K562 (cell line): ENCODE measurements at regions not wholly inside any gene's neighbourhood (a gene's known extent, or its start where the extent isn't known, plus 50 kb on each side); places are given as distances from the start of the nearest gene placed in this dataset.

ENCODE experiments used
- ATAC-seq: fragments of 200-7000 bp; cut with Tn5 transposase; 3 replicates; pipeline ENCODE4 v1.9.1; 2020; ENCODE audit warnings: moderate library complexity
- BruUV-seq: library from RNA; stranded (reverse); fragments of 400-500 nt; replicated peaks from 2 replicates; lab custom pipeline; 2021; lab: Mats Ljungman, UMichigan
- CTCF ChIA-PET: fragments of 300-600 bp; formaldehyde crosslinking; extraction: SDS; loops from one replicate; lab custom pipeline; 2021; ENCODE audit warnings: low intra/inter-chr PET ratio; lab: Yijun Ruan, JAX
- POLR2A ChIA-PET: fragments of 300-600, 350-650 bp; sonication (Branson Sonifier 250); formaldehyde crosslinking; extraction: SDS; loops from one replicate; lab custom pipeline; 2021; ENCODE audit warnings: antibody characterized with exemption, inconsistent platforms; lab: Yijun Ruan, JAX
- DNase-seq, 4 experiments: peaks; one replicate each; pipeline versions ENCODE4 v3.0.0 to v3.0.0-alpha.2; 2011 to 2018; ENCODE audit warnings: low spot score in 3 of 4, mixed read lengths in 3 of 4; ENCODE audit errors: extremely low read depth in 1 of 4
- FAIRE-seq: peaks from 2 replicates; lab custom pipeline; 2011; peaks lifted over from hg19 to GRCh38; lab: Jason Lieb, UNC
- H2AFZ ChIP-seq: 2 replicates; pipeline ENCODE4 v1.6.0; 2011; ENCODE audit warnings: low read depth, low read length, control low read depth, inconsistent platforms
- H3K27ac ChIP-seq: fragments of 200-600 bp; 3 replicates; pipeline ENCODE4 v1.8.0; 2011; ENCODE audit warnings: low read depth, mild to moderate bottlenecking, control low read depth, inconsistent platforms, low read length, moderate library complexity, mixed read lengths; ENCODE audit errors: extremely low read depth
- H3K27me3 ChIP-seq, 2 experiments: fragments of 300-600 bp in 1 of 2; 2 replicates in 1 of 2; 3 replicates in 1 of 2; pipeline versions ENCODE4 v1.6.0 to v1.8.0; 2011; ENCODE audit warnings: inconsistent platforms in 2 of 2, low read length in 2 of 2, mild to moderate bottlenecking in 1 of 2, mixed read lengths in 1 of 2, moderate library complexity in 1 of 2; ENCODE audit not compliant: control insufficient read depth in 2 of 2, insufficient read depth in 2 of 2
- H3K36me3 ChIP-seq: fragments of 300-600 bp; 3 replicates; pipeline ENCODE4 v1.8.0; 2011; ENCODE audit warnings: mild to moderate bottlenecking, low read length, inconsistent platforms; ENCODE audit not compliant: control insufficient read depth, insufficient read depth
- H3K4me1 ChIP-seq, 2 experiments: fragments of 200-600 bp in 1 of 2; replicated peaks in 1 of 2; 2 replicates in 1 of 2; 3 replicates in 1 of 2; pipeline versions ENCODE4 v1.5.1 to v1.8.0; 2011; ENCODE audit warnings: inconsistent platforms in 2 of 2, low read length in 2 of 2, mild to moderate bottlenecking in 1 of 2, mixed read lengths in 1 of 2, moderate library complexity in 1 of 2; ENCODE audit not compliant: control insufficient read depth in 2 of 2, insufficient read depth in 2 of 2
- H3K4me2 ChIP-seq: 2 replicates; pipeline ENCODE4 v1.6.1; 2011; ENCODE audit warnings: low read length, control low read depth, inconsistent platforms, mixed read lengths; ENCODE audit not compliant: insufficient read depth
- H3K4me3 ChIP-seq: fragments of 200-600 bp; sonication (generic), shearing (Covaris generic); 2 replicates; pipeline ENCODE4 v1.5.1; 2016; ENCODE audit warnings: control low read depth, inconsistent platforms
- H3K79me2 ChIP-seq: fragments of 200-600 bp; 3 replicates; pipeline ENCODE4 v1.8.0; 2011; ENCODE audit warnings: low read length, inconsistent platforms; ENCODE audit not compliant: control insufficient read depth, insufficient read depth
- H3K9ac ChIP-seq, 2 experiments: 2 replicates each; pipeline versions ENCODE4 v1.6.0 to v1.6.1; 2011; ENCODE audit warnings: low read depth in 2 of 2, low read length in 2 of 2, control low read depth in 1 of 2, inconsistent platforms in 1 of 2, mild to moderate bottlenecking in 1 of 2, mixed read lengths in 1 of 2; ENCODE audit not compliant: insufficient read depth in 1 of 2
- H3K9me1 ChIP-seq: one replicate; pipeline ENCODE4 v1.6.0; 2011; ENCODE audit warnings: inconsistent platforms, mild to moderate bottlenecking, low read length, moderate library complexity; ENCODE audit not compliant: control insufficient read depth, insufficient read depth
- H3K9me3 ChIP-seq: replicated peaks from 2 replicates; pipeline ENCODE4 v1.5.1; 2011; ENCODE audit warnings: low read depth, low read length, inconsistent platforms; ENCODE audit not compliant: control insufficient read depth, insufficient read depth
- H4K20me1 ChIP-seq: replicated peaks from 2 replicates; pipeline ENCODE4 v1.6.1; 2011; ENCODE audit warnings: low read length, inconsistent platforms, mixed read lengths; ENCODE audit not compliant: control insufficient read depth, insufficient read depth
- COPS2 ChIP-seq: fragments of 450-650 bp; conservative IDR thresholded peaks from 2 replicates; pipeline ENCODE4 v1.6.1; 2016; ENCODE audit warnings: mild to moderate bottlenecking, moderate library complexity
- FOXK2 ChIP-seq, 2 experiments: fragments of 450-650 bp; IDR thresholded peaks in 1 of 2; conservative IDR thresholded peaks in 1 of 2; 2 replicates each; pipeline ENCODE4 v1.6.1; 2016; ENCODE audit warnings: low read depth in 2 of 2, mild to moderate bottlenecking in 1 of 2
- HMG20A ChIP-seq: fragments of 450-650 bp; formaldehyde crosslinking; conservative IDR thresholded peaks from 2 replicates; pipeline ENCODE4 v1.4.0; 2020; ENCODE audit warnings: mild to moderate bottlenecking, mixed read lengths
- MCM3 ChIP-seq: fragments of 450-650 bp; IDR thresholded peaks from 2 replicates; pipeline ENCODE4 v1.6.1; 2016
- MEF2D ChIP-seq: conservative IDR thresholded peaks from 2 replicates; pipeline ENCODE4 v1.6.1; 2016; ENCODE audit warnings: low read depth, missing genetic modification characterization, missing compliant biosample characterization
- MTF1 ChIP-seq: fragments of 250-450 bp; sonication (Bioruptor Pico); IDR thresholded peaks from 2 replicates; pipeline ENCODE4 v1.9.0; 2021; ENCODE audit warnings: moderate library complexity, mild to moderate bottlenecking, inconsistent platforms, borderline replicate concordance
- POLR3A ChIP-seq: IDR thresholded peaks from 2 replicates; pipeline ENCODE4 v1.6.1; 2011; ENCODE audit warnings: borderline replicate concordance, mild to moderate bottlenecking, moderate library complexity; ENCODE audit not compliant: insufficient read length, insufficient read depth; ENCODE audit errors: extremely low read depth
- POLR3G ChIP-seq: IDR thresholded peaks from 2 replicates; pipeline ENCODE4 v1.6.1; 2011; ENCODE audit not compliant: insufficient read length, insufficient replicate concordance; ENCODE audit errors: extremely low read depth
- RBM25 ChIP-seq: fragments of 200-400 bp; formaldehyde crosslinking; IDR thresholded peaks from 2 replicates; pipeline ENCODE4 v1.6.1; 2018; ENCODE audit warnings: low read length, low read depth, moderate library complexity; ENCODE audit not compliant: severe bottlenecking
- WGBS: fragments of 100-300 bp; shearing (Covaris generic); methylation state at CpG from one replicate; pipeline ENCODE4 v1.1.6; 2016; ENCODE audit warnings: low coverage, mixed read lengths; ENCODE audit not compliant: insufficient coverage; ENCODE audit errors: missing lambda C conversion rate; 5-methylcytosine and 5-hydroxymethylcytosine counted together
- in situ Hi-C: fragments of 300-500 bp; cut with MboI; formaldehyde crosslinking; loops from 4 replicates; pipeline ENCODE4 v1.15.0; 2018; ENCODE audit warnings: inconsistent platforms, mixed read lengths
- intact Hi-C: fragments of 100-400 bp; cut with micrococcal nuclease; formaldehyde crosslinking; loops from 2 replicates; pipeline ENCODE4 v1.14.2; 2022
- TF ChIP-seq, protein P1 (sequence below): sonication (generic); formaldehyde crosslinking; IDR thresholded peaks from 2 replicates; pipeline ENCODE4 v1.8.0; 2022; ENCODE audit warnings: missing genetic modification reagents, mild to moderate bottlenecking, borderline replicate concordance
- TF ChIP-seq, protein P2 (sequence below): sonication (generic); formaldehyde crosslinking; IDR thresholded peaks from 2 replicates; pipeline ENCODE4 v1.8.1; 2022; ENCODE audit warnings: missing genetic modification reagents
- TF ChIP-seq, protein P3 (sequence below): sonication (generic); formaldehyde crosslinking; IDR thresholded peaks from 2 replicates; pipeline ENCODE4 v1.8.0; 2023; ENCODE audit warnings: missing genetic modification reagents, mild to moderate bottlenecking, borderline replicate concordance
- TF ChIP-seq, protein P4 (sequence below), 2 experiments: fragments of 450-650 bp in 1 of 2; sonication (generic) in 1 of 2; formaldehyde crosslinking in 1 of 2; IDR thresholded peaks in 1 of 2; conservative IDR thresholded peaks in 1 of 2; 2 replicates each; pipeline versions ENCODE4 v1.6.1 to v1.8.1; 2016 to 2023; ENCODE audit warnings: mild to moderate bottlenecking in 2 of 2, moderate library complexity in 2 of 2, inconsistent platforms in 1 of 2, missing genetic modification reagents in 1 of 2

DNA sequence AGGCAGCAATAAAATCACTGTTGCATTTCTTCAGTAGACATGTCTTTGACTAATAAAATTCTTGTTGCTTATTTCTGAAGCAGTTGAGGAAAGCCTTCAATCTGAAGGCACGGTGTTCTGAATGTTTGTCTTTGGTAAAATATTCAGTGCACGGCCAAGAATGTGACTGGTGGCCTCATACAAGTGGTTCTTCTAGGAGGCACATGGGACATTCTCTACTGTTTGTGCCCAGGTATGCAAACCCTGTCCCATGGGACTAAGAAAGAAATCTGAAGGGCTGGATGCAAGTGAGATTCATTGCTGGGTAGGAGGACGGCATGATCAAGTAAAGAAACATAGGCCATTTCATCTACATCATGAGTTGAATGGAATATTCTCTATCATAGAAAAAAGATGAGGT is 250.6 kb upstream of the NR2F2 start:
- no peak overlapping the region for H2AFZ ChIP-seq
- ChIA-PET POLR2A (no interaction called here), CTCF (no interaction called here)
- WGBS, result 75% methylated on average over 3 of the region's 3 CpGs
- H3K9me3 ChIP-seq, result no peaks in the 10 kb centered on the region
- H3K36me3 ChIP-seq, result no peaks in the 10 kb centered on the region
- DNase-seq, result no peak
- H3K4me3 ChIP-seq, result no peak overlapping the region
- no TSS peak for BruUV-seq
- H3K27me3 ChIP-seq, result no peaks in the 10 kb centered on the region
- no peaks in the 10 kb centered on the region for H4K20me1 ChIP-seq
- no peak overlapping the region for H3K27ac ChIP-seq
- TF ChIP-seq, protein P1, sequence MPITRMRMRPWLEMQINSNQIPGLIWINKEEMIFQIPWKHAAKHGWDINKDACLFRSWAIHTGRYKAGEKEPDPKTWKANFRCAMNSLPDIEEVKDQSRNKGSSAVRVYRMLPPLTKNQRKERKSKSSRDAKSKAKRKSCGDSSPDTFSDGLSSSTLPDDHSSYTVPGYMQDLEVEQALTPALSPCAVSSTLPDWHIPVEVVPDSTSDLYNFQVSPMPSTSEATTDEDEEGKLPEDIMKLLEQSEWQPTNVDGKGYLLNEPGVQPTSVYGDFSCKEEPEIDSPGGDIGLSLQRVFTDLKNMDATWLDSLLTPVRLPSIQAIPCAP (CRISPR knock-in tag), result no peak
- TF ChIP-seq HMG20A (CRISPR knock-in tag) (no peak), MEF2D (no peak), FOXK2 (conservative IDR thresholded peaks at IDR 0.05 in 1 of 2, IDR thresholded peaks at IDR 0.05 in 1 of 2; ENCODE audit: low read depth in 2 of 2) (no peak), RBM25 (no peak), POLR3G (no peak), POLR3A (no peak), MTF1 (no peak), COPS2 (no peak), MCM3 (no peak)
- TF ChIP-seq, protein P2, sequence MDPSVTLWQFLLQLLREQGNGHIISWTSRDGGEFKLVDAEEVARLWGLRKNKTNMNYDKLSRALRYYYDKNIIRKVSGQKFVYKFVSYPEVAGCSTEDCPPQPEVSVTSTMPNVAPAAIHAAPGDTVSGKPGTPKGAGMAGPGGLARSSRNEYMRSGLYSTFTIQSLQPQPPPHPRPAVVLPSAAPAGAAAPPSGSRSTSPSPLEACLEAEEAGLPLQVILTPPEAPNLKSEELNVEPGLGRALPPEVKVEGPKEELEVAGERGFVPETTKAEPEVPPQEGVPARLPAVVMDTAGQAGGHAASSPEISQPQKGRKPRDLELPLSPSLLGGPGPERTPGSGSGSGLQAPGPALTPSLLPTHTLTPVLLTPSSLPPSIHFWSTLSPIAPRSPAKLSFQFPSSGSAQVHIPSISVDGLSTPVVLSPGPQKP (CRISPR knock-in tag), result no peak
- TF ChIP-seq, protein P3, sequence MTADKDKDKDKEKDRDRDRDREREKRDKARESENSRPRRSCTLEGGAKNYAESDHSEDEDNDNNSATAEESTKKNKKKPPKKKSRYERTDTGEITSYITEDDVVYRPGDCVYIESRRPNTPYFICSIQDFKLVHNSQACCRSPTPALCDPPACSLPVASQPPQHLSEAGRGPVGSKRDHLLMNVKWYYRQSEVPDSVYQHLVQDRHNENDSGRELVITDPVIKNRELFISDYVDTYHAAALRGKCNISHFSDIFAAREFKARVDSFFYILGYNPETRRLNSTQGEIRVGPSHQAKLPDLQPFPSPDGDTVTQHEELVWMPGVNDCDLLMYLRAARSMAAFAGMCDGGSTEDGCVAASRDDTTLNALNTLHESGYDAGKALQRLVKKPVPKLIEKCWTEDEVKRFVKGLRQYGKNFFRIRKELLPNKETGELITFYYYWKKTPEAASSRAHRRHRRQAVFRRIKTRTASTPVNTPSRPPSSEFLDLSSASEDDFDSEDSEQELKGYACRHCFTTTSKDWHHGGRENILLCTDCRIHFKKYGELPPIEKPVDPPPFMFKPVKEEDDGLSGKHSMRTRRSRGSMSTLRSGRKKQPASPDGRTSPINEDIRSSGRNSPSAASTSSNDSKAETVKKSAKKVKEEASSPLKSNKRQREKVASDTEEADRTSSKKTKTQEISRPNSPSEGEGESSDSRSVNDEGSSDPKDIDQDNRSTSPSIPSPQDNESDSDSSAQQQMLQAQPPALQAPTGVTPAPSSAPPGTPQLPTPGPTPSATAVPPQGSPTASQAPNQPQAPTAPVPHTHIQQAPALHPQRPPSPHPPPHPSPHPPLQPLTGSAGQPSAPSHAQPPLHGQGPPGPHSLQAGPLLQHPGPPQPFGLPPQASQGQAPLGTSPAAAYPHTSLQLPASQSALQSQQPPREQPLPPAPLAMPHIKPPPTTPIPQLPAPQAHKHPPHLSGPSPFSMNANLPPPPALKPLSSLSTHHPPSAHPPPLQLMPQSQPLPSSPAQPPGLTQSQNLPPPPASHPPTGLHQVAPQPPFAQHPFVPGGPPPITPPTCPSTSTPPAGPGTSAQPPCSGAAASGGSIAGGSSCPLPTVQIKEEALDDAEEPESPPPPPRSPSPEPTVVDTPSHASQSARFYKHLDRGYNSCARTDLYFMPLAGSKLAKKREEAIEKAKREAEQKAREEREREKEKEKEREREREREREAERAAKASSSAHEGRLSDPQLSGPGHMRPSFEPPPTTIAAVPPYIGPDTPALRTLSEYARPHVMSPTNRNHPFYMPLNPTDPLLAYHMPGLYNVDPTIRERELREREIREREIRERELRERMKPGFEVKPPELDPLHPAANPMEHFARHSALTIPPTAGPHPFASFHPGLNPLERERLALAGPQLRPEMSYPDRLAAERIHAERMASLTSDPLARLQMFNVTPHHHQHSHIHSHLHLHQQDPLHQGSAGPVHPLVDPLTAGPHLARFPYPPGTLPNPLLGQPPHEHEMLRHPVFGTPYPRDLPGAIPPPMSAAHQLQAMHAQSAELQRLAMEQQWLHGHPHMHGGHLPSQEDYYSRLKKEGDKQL (CRISPR knock-in tag), result no peak
- TF ChIP-seq, protein P4, sequence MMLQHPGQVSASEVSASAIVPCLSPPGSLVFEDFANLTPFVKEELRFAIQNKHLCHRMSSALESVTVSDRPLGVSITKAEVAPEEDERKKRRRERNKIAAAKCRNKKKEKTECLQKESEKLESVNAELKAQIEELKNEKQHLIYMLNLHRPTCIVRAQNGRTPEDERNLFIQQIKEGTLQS (IDR thresholded peaks at IDR 0.05), result no peak
- TF ChIP-seq, protein P4 (CRISPR knock-in tag; conservative IDR thresholded peaks at IDR 0.05), result no peak
- no peaks in the 10 kb centered on the region for H3K9me1 ChIP-seq
- in situ Hi-C loops, result no loop called here
- no peaks in the 10 kb centered on the region for H3K4me1 ChIP-seq
- ATAC-seq, result no peak
- intact Hi-C loops, result loop anchor here (10.0 kb wide), 1 partner anchor 245 kb away; no protein-coding TSS in a partner anchor
- FAIRE-seq, result no peak
- H3K4me2 ChIP-seq, result no peak overlapping the region
- no peaks in the 10 kb centered on the region for H3K79me2 ChIP-seq
- H3K9ac ChIP-seq, result no peak overlapping the region
